GM18873 (cell line): ENCODE measurements at regions not wholly inside any gene's neighbourhood (a gene's known extent, or its start where the extent isn't known, plus 50 kb on each side); places are given as distances from the start of the nearest gene placed in this dataset.
"Not testable (repeated sequence)": the region's sequence is repeated elsewhere in the genome, so short reads cannot be mapped to it uniquely, and the experiment has no call there.

Source experiments
- ATAC-seq: cut with Tn5 transposase; IDR thresholded peaks from one replicate; pipeline ENCODE4 v1.9.1; 2021; ENCODE audit warnings: mild to moderate bottlenecking, moderate library complexity, moderate number of reproducible peaks; ENCODE audit not compliant: unreplicated experiment, low FRiP score

GRCh38 chr18:4801151-4801550 is 346.0 kb upstream of the DLGAP1 start:
- ATAC-seq = no peak

- no peak for ATAC-seq
Measured at GRCh38 chr18:4797002-4797685, 342.0 kb upstream of the DLGAP1 start.

GRCh38 chr18:4789506-4789905 is 334.4 kb upstream of the DLGAP1 start:
- ATAC-seq = no peak

GRCh38 chr18:4781873-4782272 is 326.8 kb upstream of the DLGAP1 start:
- ATAC-seq = no peak

- no peak for ATAC-seq
Measured at GRCh38 chr18:4765401-4765800, 310.3 kb upstream of the DLGAP1 start.

GRCh38 chr18:4762330-4762729 is 307.2 kb upstream of the DLGAP1 start:
- ATAC-seq = no peak

- no peak for ATAC-seq
Measured at GRCh38 chr18:4758980-4759379, 303.9 kb upstream of the DLGAP1 start.

GRCh38 chr18:4755848-4756247 is 300.7 kb upstream of the DLGAP1 start:
- peak; percentile 80 for ATAC-seq

GRCh38 chr18:4753151-4753550 is 298.0 kb upstream of the DLGAP1 start:
- ATAC-seq = not testable (repeated sequence)

- no peak for ATAC-seq
Measured at GRCh38 chr18:4751523-4751922, 296.4 kb upstream of the DLGAP1 start.

GRCh38 chr18:4750393-4751346 is 295.6 kb upstream of the DLGAP1 start:
- no peak for ATAC-seq

- no peak for ATAC-seq
Measured at GRCh38 chr18:4748975-4749374, 293.9 kb upstream of the DLGAP1 start.

GRCh38 chr18:4734903-4735302 is 279.8 kb upstream of the DLGAP1 start:
- ATAC-seq = no peak

- ATAC-seq = no peak
Measured at GRCh38 chr18:4734021-4734420, 278.9 kb upstream of the DLGAP1 start.

GRCh38 chr18:4721545-4721944 is 266.4 kb upstream of the DLGAP1 start:
- no peak for ATAC-seq

- ATAC-seq = no peak
Measured at GRCh38 chr18:4720518-4720917, 265.4 kb upstream of the DLGAP1 start.

- no peak for ATAC-seq
Measured at GRCh38 chr18:4705894-4706293, 250.8 kb upstream of the DLGAP1 start.

- ATAC-seq = no peak
Measured at GRCh38 chr18:4704781-4705180, 249.7 kb upstream of the DLGAP1 start.

- ATAC-seq = no peak
Measured at GRCh38 chr18:4691836-4692235, 236.7 kb upstream of the DLGAP1 start.

- ATAC-seq = not testable (repeated sequence)
Measured at GRCh38 chr18:4678685-4679084, 223.6 kb upstream of the DLGAP1 start.

GRCh38 chr18:4677006-4677405 is 221.9 kb upstream of the DLGAP1 start:
- no peak for ATAC-seq

GRCh38 chr18:4672162-4672561 is 217.1 kb upstream of the DLGAP1 start:
- ATAC-seq = no peak
